MM.1S (cell line): ENCODE measurements at regions not wholly inside any gene's neighbourhood (a gene's known extent, or its start where the extent isn't known, plus 50 kb on each side); places are given as distances from the start of the nearest gene placed in this dataset.

Experiments
- CTCF ChIP-seq: fragments of 300-600 bp; sonication (generic); IDR thresholded peaks from 2 replicates; pipeline ENCODE4 v1.5.1; 2016; ENCODE audit warnings: antibody characterized with exemption, low read length, mixed read lengths
- EZH2 ChIP-seq: fragments of 300-600 bp; sonication (generic); optimal IDR thresholded peaks from 2 replicates; pipeline ENCODE3; 2017; ENCODE audit warnings: low read depth, mild to moderate bottlenecking, antibody characterized with exemption, low read length, mixed read lengths

- no peak for TF ChIP-seq CTCF
- TF ChIP-seq EZH2: no peak
These were observed 79.7 kb upstream of the SLC5A12 start for GRCh38 chr11:26801601-26802000.
